ENCODE measurements at regions not wholly inside any gene's neighbourhood (a gene's known extent, or its start where the extent isn't known, plus 50 kb on each side); places are given as distances from the start of the nearest gene placed in this dataset.
A peak's percentile ranks its signal among the peaks of the same experiment; 100 is the strongest.

GRCh38 chr20:63074631-63075030, 67.9 kb upstream of the BHLHE23 start:
- H3K9me3 Mint-ChIP-seq: peaks cover 0 to 47% (median 28%) of the 10 kb centered on the region in 11 donors
- peaks cover 0 to 8% (median 4%) of the 10 kb centered on the region in 7 donors for H3K4me1 Mint-ChIP-seq
- POLR2A ChIA-PET: no interaction called here
- Histone ChIP-seq H3K4me3 (ENCODE audit: low read length) (no peak overlapping the region), H3K27ac (ENCODE audit: low read depth, low read length) (no peak overlapping the region), H3K27me3 (ENCODE audit: control insufficient read depth in 2 of 2, insufficient read depth in 2 of 2, low read length in 2 of 2) (peaks cover 0 to 9% of the 10 kb centered on the region in 2 donors), H3K4me1 (ENCODE audit: control insufficient read depth in 2 of 2, insufficient read depth in 2 of 2, low read length in 2 of 2) (no peaks in the 10 kb centered on the region), H3K9me3 (ENCODE audit: control insufficient read depth in 2 of 3, low read length in 3 of 3) (peaks cover 0 to 7% (median 0%) of the 10 kb centered on the region in 3 experiments), H3K36me3 (ENCODE audit: control insufficient read depth in 2 of 3, insufficient read depth in 3 of 3, low read length in 3 of 3) (no peaks in the 10 kb centered on the region)
- peaks cover 0 to 4% (median 1%) of the 10 kb centered on the region in 5 donors for H3K36me3 Mint-ChIP-seq
- H3K27ac Mint-ChIP-seq: no peak overlapping the region
- no peak overlapping the region for H3K4me3 Mint-ChIP-seq
- H3K27me3 Mint-ChIP-seq: peaks cover 18 to 56% (median 47%) of the 10 kb centered on the region in 5 donors
- CTCF ChIA-PET: interaction anchor here (0.6 kb wide), 1 partner anchor 285 kb away, joined by 3 read pairs; no protein-coding TSS in a partner anchor
- no peak for ATAC-seq
- intact Hi-C loops (cut with micrococcal nuclease): no loop called here
- DNase-seq: no peak

- ATAC-seq (no peak), DNase-seq (no peak)
- Mint-ChIP-seq H3K4me3 (no peak overlapping the region), H3K4me1 (peaks cover 0 to 8% (median 4%) of the 10 kb centered on the region in 7 donors), H3K27me3 (peaks cover 18 to 52% (median 49%) of the 10 kb centered on the region in 5 donors), H3K9me3 (peaks cover 0 to 43% (median 26%) of the 10 kb centered on the region in 11 donors), H3K27ac (no peak overlapping the region), H3K36me3 (peaks cover 0 to 4% (median 1%) of the 10 kb centered on the region in 5 donors)
- Histone ChIP-seq H3K36me3 (ENCODE audit: control insufficient read depth in 2 of 3, insufficient read depth in 3 of 3, low read length in 3 of 3) (no peaks in the 10 kb centered on the region), H3K27me3 (ENCODE audit: control insufficient read depth in 2 of 2, insufficient read depth in 2 of 2, low read length in 2 of 2) (peaks cover 0 to 9% of the 10 kb centered on the region in 2 donors), H3K4me1 (ENCODE audit: control insufficient read depth in 2 of 2, insufficient read depth in 2 of 2, low read length in 2 of 2) (no peaks in the 10 kb centered on the region), H3K4me3 (ENCODE audit: low read length) (no peak overlapping the region), H3K27ac (ENCODE audit: low read depth, low read length) (no peak overlapping the region), H3K9me3 (ENCODE audit: control insufficient read depth in 2 of 3, low read length in 3 of 3) (peaks cover 0 to 4% (median 0%) of the 10 kb centered on the region in 3 experiments)
- ChIA-PET CTCF (no interaction called here), POLR2A (no interaction called here)
- intact Hi-C loops (cut with micrococcal nuclease): no loop called here
Measured at GRCh38 chr20:63074182-63074581, 67.4 kb upstream of the BHLHE23 start.

DNA sequence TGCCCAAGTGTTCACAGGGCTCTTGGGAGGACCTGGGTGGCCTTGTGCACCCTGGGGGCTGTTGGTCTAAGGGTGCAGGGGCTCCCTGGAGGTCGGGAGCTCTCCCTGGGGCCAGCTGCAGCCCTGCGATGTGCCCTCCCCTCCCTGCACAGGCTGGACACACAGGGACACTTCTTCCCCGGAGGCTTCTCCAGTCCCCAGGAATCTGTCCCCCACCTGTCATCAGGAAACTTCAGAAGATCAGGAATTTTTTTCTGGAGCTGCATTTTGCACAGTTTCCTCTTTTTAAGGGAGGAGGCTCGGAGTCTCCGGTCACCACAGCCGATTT, 66.9 kb upstream of the BHLHE23 start:
- Histone ChIP-seq H3K27me3 (ENCODE audit: control insufficient read depth in 2 of 2, insufficient read depth in 2 of 2, low read length in 2 of 2) (peaks cover 0 to 9% of the 10 kb centered on the region in 2 donors), H3K9me3 (ENCODE audit: control insufficient read depth in 2 of 3, low read length in 3 of 3) (peaks cover 0 to 4% (median 0%) of the 10 kb centered on the region in 3 experiments), H3K27ac (ENCODE audit: low read depth, low read length) (no peak overlapping the region), H3K36me3 (ENCODE audit: control insufficient read depth in 2 of 3, insufficient read depth in 3 of 3, low read length in 3 of 3) (no peaks in the 10 kb centered on the region), H3K4me3 (ENCODE audit: low read length) (no peak overlapping the region), H3K4me1 (ENCODE audit: control insufficient read depth in 2 of 2, insufficient read depth in 2 of 2, low read length in 2 of 2) (no peaks in the 10 kb centered on the region)
- ChIA-PET POLR2A (no interaction called here), CTCF (interaction anchor here (0.8 kb wide), 1 partner anchor 145 kb away, joined by 3 read pairs; no protein-coding TSS in a partner anchor)
- peaks cover 0 to 8% (median 4%) of the 10 kb centered on the region in 7 donors for H3K4me1 Mint-ChIP-seq
- ATAC-seq (no peak), DNase-seq (no peak)
- H3K27me3 Mint-ChIP-seq: peaks cover 18 to 51% (median 49%) of the 10 kb centered on the region in 5 donors
- no peak overlapping the region for H3K4me3 Mint-ChIP-seq
- intact Hi-C loops (cut with micrococcal nuclease): no loop called here
- H3K9me3 Mint-ChIP-seq: peaks cover 0 to 38% (median 23%) of the 10 kb centered on the region in 11 donors
- H3K27ac Mint-ChIP-seq: no peak overlapping the region
- H3K36me3 Mint-ChIP-seq: peaks cover 0 to 4% (median 1%) of the 10 kb centered on the region in 5 donors

DNA sequence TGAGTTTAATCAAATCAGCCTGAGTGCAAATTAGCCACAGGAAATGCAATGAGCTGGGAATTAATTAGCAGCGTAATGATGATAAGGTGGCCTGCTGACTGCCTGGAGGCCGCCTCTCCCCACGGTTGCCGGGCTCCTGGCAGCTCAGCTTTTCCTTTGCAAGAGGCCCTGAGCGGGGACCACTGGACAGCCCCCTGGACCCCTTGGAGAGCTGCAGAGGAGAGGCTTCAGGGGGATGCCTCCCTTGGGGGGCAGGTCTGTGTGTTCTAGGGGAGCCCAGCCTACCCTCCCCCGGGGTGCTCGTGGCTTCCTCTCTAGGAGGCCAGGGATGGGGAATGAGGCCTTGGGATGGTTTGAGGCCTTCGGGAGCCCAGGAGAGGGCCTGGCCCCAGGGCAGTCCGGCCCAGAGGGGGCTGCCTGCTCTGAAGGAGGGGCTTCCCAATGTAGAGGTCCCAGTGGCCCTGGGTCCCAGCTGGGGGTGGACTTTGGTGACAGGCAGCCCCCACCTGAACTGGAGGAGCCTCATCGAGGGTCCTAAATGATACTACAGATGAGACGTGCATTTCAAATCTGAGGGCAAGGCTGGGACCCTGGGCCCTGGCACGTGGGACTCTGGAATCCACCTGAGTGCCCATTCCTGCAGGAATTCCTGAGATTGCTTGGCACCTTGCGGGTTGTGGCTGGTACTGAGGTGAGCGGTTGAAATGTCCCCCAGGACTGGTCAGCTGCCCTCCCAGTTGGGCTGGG, 66.4 kb upstream of the BHLHE23 start:
- no peak overlapping the region for H3K4me3 ChIP-seq (ENCODE audit: low read length)
- POLR2A ChIA-PET: no interaction called here
- intact Hi-C loops (cut with micrococcal nuclease): no loop called here
- H3K36me3 ChIP-seq (ENCODE audit: control insufficient read depth in 2 of 3, insufficient read depth in 3 of 3, low read length in 3 of 3): no peaks in the 10 kb centered on the region
- Mint-ChIP-seq H3K4me3 (peak overlapping the region in 7 of 10 donors; percentile 21 to 58 (median 39)), H3K27ac (no peak overlapping the region), H3K9me3 (peaks cover 0 to 32% (median 18%) of the 10 kb centered on the region in 11 donors), H3K36me3 (peaks cover 0 to 4% (median 1%) of the 10 kb centered on the region in 5 donors), H3K4me1 (peaks cover 0 to 8% (median 4%) of the 10 kb centered on the region in 7 donors), H3K27me3 (peaks cover 18 to 51% (median 44%) of the 10 kb centered on the region in 5 donors)
- peaks cover 0 to 9% of the 10 kb centered on the region in 2 donors for H3K27me3 ChIP-seq (ENCODE audit: control insufficient read depth in 2 of 2, insufficient read depth in 2 of 2, low read length in 2 of 2)
- DNase-seq: no peak
- CTCF ChIA-PET: interaction anchor here (0.8 kb wide), 1 partner anchor 146 kb away, joined by 3 read pairs; no protein-coding TSS in a partner anchor
- H3K4me1 ChIP-seq (ENCODE audit: control insufficient read depth in 2 of 2, insufficient read depth in 2 of 2, low read length in 2 of 2): no peaks in the 10 kb centered on the region
- no peak overlapping the region for H3K27ac ChIP-seq (ENCODE audit: low read depth, low read length)
- no peak for ATAC-seq
- no peaks in the 10 kb centered on the region for H3K9me3 ChIP-seq (ENCODE audit: control insufficient read depth in 2 of 3, low read length in 3 of 3)

- no peak for DNase-seq
- no peak overlapping the region for H3K27ac Mint-ChIP-seq
- H3K36me3 Mint-ChIP-seq: peaks cover 0 to 4% (median 1%) of the 10 kb centered on the region in 5 donors
- CTCF ChIA-PET: interaction anchor here (0.5 kb wide), 1 partner anchor 386 kb away, joined by 3 read pairs; no protein-coding TSS in a partner anchor
- Histone ChIP-seq H3K4me1 (ENCODE audit: control insufficient read depth in 2 of 2, insufficient read depth in 2 of 2, low read length in 2 of 2) (no peaks in the 10 kb centered on the region), H3K27ac (ENCODE audit: low read depth, low read length) (no peak overlapping the region), H3K4me3 (ENCODE audit: low read length) (no peak overlapping the region), H3K27me3 (ENCODE audit: control insufficient read depth in 2 of 2, insufficient read depth in 2 of 2, low read length in 2 of 2) (peaks cover 0 to 9% of the 10 kb centered on the region in 2 donors), H3K36me3 (ENCODE audit: control insufficient read depth in 2 of 3, insufficient read depth in 3 of 3, low read length in 3 of 3) (no peaks in the 10 kb centered on the region), H3K9me3 (ENCODE audit: control insufficient read depth in 2 of 3, low read length in 3 of 3) (no peaks in the 10 kb centered on the region)
- peaks cover 0 to 24% (median 12%) of the 10 kb centered on the region in 11 donors for H3K9me3 Mint-ChIP-seq
- H3K4me3 Mint-ChIP-seq: peak overlapping the region in 3 of 10 donors; percentile 5 to 55 (median 39)
- H3K27me3 Mint-ChIP-seq: peaks cover 18 to 52% (median 41%) of the 10 kb centered on the region in 5 donors
- no peak for ATAC-seq
- POLR2A ChIA-PET: no interaction called here
- peaks cover 0 to 8% (median 4%) of the 10 kb centered on the region in 7 donors for H3K4me1 Mint-ChIP-seq
- intact Hi-C loops (cut with micrococcal nuclease): no loop called here
Measured at GRCh38 chr20:63072231-63072791, 65.5 kb upstream of the BHLHE23 start.

- intact Hi-C loops (cut with micrococcal nuclease): no loop called here
- Histone ChIP-seq H3K36me3 (ENCODE audit: control insufficient read depth in 2 of 3, insufficient read depth in 3 of 3, low read length in 3 of 3) (no peaks in the 10 kb centered on the region), H3K4me1 (ENCODE audit: control insufficient read depth in 2 of 2, insufficient read depth in 2 of 2, low read length in 2 of 2) (no peaks in the 10 kb centered on the region), H3K4me3 (ENCODE audit: low read length) (no peak overlapping the region), H3K27ac (ENCODE audit: low read depth, low read length) (no peak overlapping the region), H3K27me3 (ENCODE audit: control insufficient read depth in 2 of 2, insufficient read depth in 2 of 2, low read length in 2 of 2) (peaks cover 0 to 9% of the 10 kb centered on the region in 2 donors), H3K9me3 (ENCODE audit: control insufficient read depth in 2 of 3, low read length in 3 of 3) (no peaks in the 10 kb centered on the region)
- ChIA-PET CTCF (no interaction called here), POLR2A (no interaction called here)
- Mint-ChIP-seq H3K27me3 (peaks cover 18 to 58% (median 43%) of the 10 kb centered on the region in 5 donors), H3K9me3 (peaks cover 0 to 17% (median 7%) of the 10 kb centered on the region in 11 donors), H3K4me1 (peaks cover 0 to 8% (median 4%) of the 10 kb centered on the region in 7 donors), H3K27ac (no peak overlapping the region), H3K4me3 (peak overlapping the region in 8 of 10 donors; percentile 29 to 71 (median 62)), H3K36me3 (peaks cover 0 to 3% (median under 1%) of the 10 kb centered on the region in 5 donors)
- DNase-seq: peak in 1 of 9 donors; percentile 10
- ATAC-seq: peak; percentile 62
Measured at GRCh38 chr20:63071541-63072181, 64.9 kb upstream of the BHLHE23 start.

Measured in naive thymus-derived CD4-positive, alpha-beta T cell (primary cell).